Body of pancreas (tissue), 4 donors: ENCODE measurements at regions not wholly inside any gene's neighbourhood (a gene's known extent, or its start where the extent isn't known, plus 50 kb on each side); places are given as distances from the start of the nearest gene placed in this dataset.

ENCODE experiments used
- ATAC-seq: fragments of 150-250 bp; one replicate; pipeline ENCODE4 v1.9.1; 2016
- DNase-seq, 4 donors: peaks; one replicate each; pipeline ENCODE4 v3.0.0-alpha.2; 2019
- H3K27ac ChIP-seq, 4 donors: fragments of 200-600 bp; sonication (generic); 1 replicate in 3 of 4; 2 replicates in 1 of 4; pipeline versions ENCODE4 v1.5.1 to v1.6.1; 2016 to 2019; ENCODE audit warnings: mild to moderate bottlenecking in 1 of 4, mixed read lengths in 1 of 4, moderate library complexity in 1 of 4
- H3K27me3 ChIP-seq, 2 donors: fragments of 200-600 bp; sonication (generic); one replicate each; pipeline ENCODE4 v1.6.0; 2016; ENCODE audit warnings: mild to moderate bottlenecking in 1 of 2
- H3K36me3 ChIP-seq, 2 donors: fragments of 200-600 bp; sonication (generic); replicated peaks in 1 of 2; 2 replicates each; pipeline ENCODE4 v1.5.1; 2016; ENCODE audit warnings: low read depth in 2 of 2; ENCODE audit not compliant: insufficient read depth in 1 of 2
- H3K4me1 ChIP-seq: fragments of 200-600 bp; sonication (generic); one replicate; pipeline ENCODE4 v1.6.0; 2016
- H3K4me3 ChIP-seq, 2 donors: fragments of 200-600 bp; sonication (generic); 1 replicate in 1 of 2; 2 replicates in 1 of 2; pipeline ENCODE4 v1.5.1; 2016 to 2019
- H3K9me3 ChIP-seq, 3 donors: fragments of 200-600 bp; sonication (generic); 1 replicate in 2 of 3; 2 replicates in 1 of 3; pipeline ENCODE4 v1.5.1; 2016
- POLR2A ChIP-seq, 3 donors: fragments of 450-650 bp; IDR thresholded peaks; one replicate each; pipeline ENCODE4 v1.6.1; 2016; ENCODE audit warnings: antibody characterized with exemption in 3 of 3, mild to moderate bottlenecking in 2 of 3
- WGBS, 2 donors: methylation state at CpG; one replicate each; pipeline ENCODE4 v1.1.5; 2017; 5-methylcytosine and 5-hydroxymethylcytosine counted together
- intact Hi-C: fragments of 100-400 bp; cut with DNase I; formaldehyde crosslinking; loops from one replicate; pipeline ENCODE4 v1.15.1; 2023
- TF ChIP-seq, protein P1 (sequence below), 7 experiments: fragments of 450-650 bp in 4 of 7; fragments of 200-600 bp in 3 of 7; sonication (generic) in 3 of 7; IDR thresholded peaks; one replicate each; pipeline ENCODE4 v1.5.1; 2016 to 2019; ENCODE audit warnings: antibody characterized with exemption in 7 of 7

- ATAC-seq, result no peak
- Histone ChIP-seq H3K27ac (no peak overlapping the region), H3K36me3 (no peaks in the 10 kb centered on the region), H3K4me1 (peaks cover 39% of the 10 kb centered on the region), H3K4me3 (no peak overlapping the region), H3K9me3 (no peaks in the 10 kb centered on the region), H3K27me3 (no peaks in the 10 kb centered on the region)
- intact Hi-C loops, result no loop called here
- WGBS, 2 donors, result 80% methylated on average over 8 of the region's 8 CpGs
- DNase-seq, result no peak
- TF ChIP-seq POLR2A (IDR thresholded peaks at IDR 0.05), result no peak
- TF ChIP-seq, protein P1, sequence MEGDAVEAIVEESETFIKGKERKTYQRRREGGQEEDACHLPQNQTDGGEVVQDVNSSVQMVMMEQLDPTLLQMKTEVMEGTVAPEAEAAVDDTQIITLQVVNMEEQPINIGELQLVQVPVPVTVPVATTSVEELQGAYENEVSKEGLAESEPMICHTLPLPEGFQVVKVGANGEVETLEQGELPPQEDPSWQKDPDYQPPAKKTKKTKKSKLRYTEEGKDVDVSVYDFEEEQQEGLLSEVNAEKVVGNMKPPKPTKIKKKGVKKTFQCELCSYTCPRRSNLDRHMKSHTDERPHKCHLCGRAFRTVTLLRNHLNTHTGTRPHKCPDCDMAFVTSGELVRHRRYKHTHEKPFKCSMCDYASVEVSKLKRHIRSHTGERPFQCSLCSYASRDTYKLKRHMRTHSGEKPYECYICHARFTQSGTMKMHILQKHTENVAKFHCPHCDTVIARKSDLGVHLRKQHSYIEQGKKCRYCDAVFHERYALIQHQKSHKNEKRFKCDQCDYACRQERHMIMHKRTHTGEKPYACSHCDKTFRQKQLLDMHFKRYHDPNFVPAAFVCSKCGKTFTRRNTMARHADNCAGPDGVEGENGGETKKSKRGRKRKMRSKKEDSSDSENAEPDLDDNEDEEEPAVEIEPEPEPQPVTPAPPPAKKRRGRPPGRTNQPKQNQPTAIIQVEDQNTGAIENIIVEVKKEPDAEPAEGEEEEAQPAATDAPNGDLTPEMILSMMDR (IDR thresholded peaks at IDR 0.05), result no peak
These were observed 281.9 kb upstream of the ANKRD55 start for GRCh38 chr5:56515011-56515410.

- DNase-seq, result no peak
- WGBS, 2 donors, result 55 to 64% methylated on average over 4 of the region's 4 CpGs
- peak; percentile 51 for ATAC-seq
These were observed 281.1 kb upstream of the ANKRD55 start for GRCh38 chr5:56514245-56514644.

GRCh38 chr5:56513141-56513540, 280.0 kb upstream of the ANKRD55 start:
- ATAC-seq, result no peak
- 0% methylated on average over 1 of the region's 1 CpG for WGBS, 2 donors
- intact Hi-C loops, result no loop called here

More at GRCh38 chr5:56514245-56514644, 281.1 kb upstream of the ANKRD55 start:
- TF ChIP-seq, protein P1 (IDR thresholded peaks at IDR 0.05), result no peak
- no peak for TF ChIP-seq POLR2A (IDR thresholded peaks at IDR 0.05)
- intact Hi-C loops, result no loop called here
- H3K9me3 ChIP-seq, result no peaks in the 10 kb centered on the region
- no peaks in the 10 kb centered on the region for H3K36me3 ChIP-seq
- H3K4me1 ChIP-seq, result peaks cover 39% of the 10 kb centered on the region
- H3K27me3 ChIP-seq, result no peaks in the 10 kb centered on the region
- H3K4me3 ChIP-seq, result no peak overlapping the region
- peak overlapping the region in 3 of 4 donors; percentile 7 to 21 (median 20) for H3K27ac ChIP-seq

GRCh38 chr5:56512313-56512996, 279.3 kb upstream of the ANKRD55 start:
- ATAC-seq, result peak; percentile 47
- no peak for DNase-seq

More at GRCh38 chr5:56513141-56513540, 280.0 kb upstream of the ANKRD55 start:
- Histone ChIP-seq H3K27me3 (no peaks in the 10 kb centered on the region), H3K36me3 (no peaks in the 10 kb centered on the region), H3K4me1 (peaks cover 39% of the 10 kb centered on the region), H3K4me3 (no peak overlapping the region), H3K27ac (no peak overlapping the region), H3K9me3 (no peaks in the 10 kb centered on the region)
- DNase-seq, result no peak
- TF ChIP-seq, protein P1 (IDR thresholded peaks at IDR 0.05), result no peak
- no peak for TF ChIP-seq POLR2A (IDR thresholded peaks at IDR 0.05)

More at GRCh38 chr5:56512313-56512996, 279.3 kb upstream of the ANKRD55 start:
- H3K4me1 ChIP-seq, result peaks cover 34% of the 10 kb centered on the region
- no peaks in the 10 kb centered on the region for H3K9me3 ChIP-seq
- H3K36me3 ChIP-seq, result no peaks in the 10 kb centered on the region
- no peak overlapping the region for H3K4me3 ChIP-seq
- intact Hi-C loops, result no loop called here
- no peak for TF ChIP-seq POLR2A (IDR thresholded peaks at IDR 0.05)
- TF ChIP-seq, protein P1 (IDR thresholded peaks at IDR 0.05), result no peak
- WGBS, 2 donors, result 76 to 86% methylated on average over 6 of the region's 6 CpGs
- no peaks in the 10 kb centered on the region for H3K27me3 ChIP-seq
- H3K27ac ChIP-seq, result no peak overlapping the region
